PC-3 (cell line): ENCODE measurements at regions not wholly inside any gene's neighbourhood (a gene's known extent, or its start where the extent isn't known, plus 50 kb on each side); places are given as distances from the start of the nearest gene placed in this dataset.
"Not testable (repeated sequence)": the region's sequence is repeated elsewhere in the genome, so short reads cannot be mapped to it uniquely, and the experiment has no call there.

Experiments used
- CTCF ChIP-seq: fragments of 300-600 bp; sonication (generic); conservative IDR thresholded peaks from 2 replicates; pipeline ENCODE4 v1.5.1; 2017; ENCODE audit warnings: antibody characterized with exemption, low read depth, mild to moderate bottlenecking, low read length
- EZH2phosphoT487 ChIP-seq: fragments of 300-600 bp; sonication (generic); IDR thresholded peaks from 2 replicates; pipeline ENCODE4 v1.6.1; 2018; ENCODE audit warnings: mild to moderate bottlenecking, antibody characterized with exemption, low read length, borderline replicate concordance

DNA sequence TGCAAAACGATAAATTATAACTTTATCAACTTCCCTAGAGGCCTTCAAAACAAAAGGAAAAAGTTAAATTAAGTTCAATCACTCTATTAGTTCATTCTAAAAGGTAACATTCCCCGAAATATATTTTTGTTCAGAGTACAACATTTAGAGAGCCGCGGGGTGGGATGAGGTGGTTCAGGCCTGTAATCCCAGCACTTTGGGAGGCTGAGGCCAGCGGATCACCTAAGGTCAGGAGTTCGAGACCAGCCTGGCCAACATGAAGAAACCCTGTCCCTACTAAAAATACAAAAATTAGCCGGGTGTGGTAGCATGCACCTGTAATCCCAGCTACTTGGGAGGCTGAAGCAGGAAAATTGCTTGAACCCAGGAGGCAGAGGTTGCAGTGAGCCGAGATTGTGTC is 60.9 kb upstream of the ZNF217 start:
- not testable (repeated sequence) for TF ChIP-seq CTCF, EZH2phosphoT487
